ENCODE measurements at regions not wholly inside any gene's neighbourhood (a gene's known extent, or its start where the extent isn't known, plus 50 kb on each side); places are given as distances from the start of the nearest gene placed in this dataset.

DNA sequence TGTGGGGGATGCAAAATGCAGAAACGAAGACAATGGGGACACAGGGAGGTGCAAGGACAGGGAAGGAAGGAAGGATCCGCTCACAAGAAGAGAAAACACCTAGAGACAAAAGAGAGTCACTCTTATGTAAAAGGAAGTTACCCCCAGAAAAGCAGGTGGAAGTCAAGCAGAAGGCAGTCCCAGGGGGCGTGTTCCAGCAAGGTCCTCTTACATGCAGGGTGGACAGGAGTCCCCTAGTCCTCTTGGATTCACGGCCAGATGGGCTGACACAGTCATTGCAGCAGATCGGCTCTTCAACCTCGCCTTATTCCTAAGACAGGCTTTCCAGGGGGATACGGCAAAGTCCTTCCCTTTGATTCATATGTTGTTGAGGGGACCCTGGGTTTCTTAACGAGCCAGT, 83.9 kb upstream of the SPATA13 start:
- no peak overlapping the region for H3K4me3 ChIP-seq (ENCODE audit: low read depth, low read length)
- TF ChIP-seq, protein P1, sequence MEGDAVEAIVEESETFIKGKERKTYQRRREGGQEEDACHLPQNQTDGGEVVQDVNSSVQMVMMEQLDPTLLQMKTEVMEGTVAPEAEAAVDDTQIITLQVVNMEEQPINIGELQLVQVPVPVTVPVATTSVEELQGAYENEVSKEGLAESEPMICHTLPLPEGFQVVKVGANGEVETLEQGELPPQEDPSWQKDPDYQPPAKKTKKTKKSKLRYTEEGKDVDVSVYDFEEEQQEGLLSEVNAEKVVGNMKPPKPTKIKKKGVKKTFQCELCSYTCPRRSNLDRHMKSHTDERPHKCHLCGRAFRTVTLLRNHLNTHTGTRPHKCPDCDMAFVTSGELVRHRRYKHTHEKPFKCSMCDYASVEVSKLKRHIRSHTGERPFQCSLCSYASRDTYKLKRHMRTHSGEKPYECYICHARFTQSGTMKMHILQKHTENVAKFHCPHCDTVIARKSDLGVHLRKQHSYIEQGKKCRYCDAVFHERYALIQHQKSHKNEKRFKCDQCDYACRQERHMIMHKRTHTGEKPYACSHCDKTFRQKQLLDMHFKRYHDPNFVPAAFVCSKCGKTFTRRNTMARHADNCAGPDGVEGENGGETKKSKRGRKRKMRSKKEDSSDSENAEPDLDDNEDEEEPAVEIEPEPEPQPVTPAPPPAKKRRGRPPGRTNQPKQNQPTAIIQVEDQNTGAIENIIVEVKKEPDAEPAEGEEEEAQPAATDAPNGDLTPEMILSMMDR (IDR thresholded peaks at IDR 0.05; ENCODE audit: borderline replicate concordance, insufficient read depth, low read depth, low read length) = no peak

DNA sequence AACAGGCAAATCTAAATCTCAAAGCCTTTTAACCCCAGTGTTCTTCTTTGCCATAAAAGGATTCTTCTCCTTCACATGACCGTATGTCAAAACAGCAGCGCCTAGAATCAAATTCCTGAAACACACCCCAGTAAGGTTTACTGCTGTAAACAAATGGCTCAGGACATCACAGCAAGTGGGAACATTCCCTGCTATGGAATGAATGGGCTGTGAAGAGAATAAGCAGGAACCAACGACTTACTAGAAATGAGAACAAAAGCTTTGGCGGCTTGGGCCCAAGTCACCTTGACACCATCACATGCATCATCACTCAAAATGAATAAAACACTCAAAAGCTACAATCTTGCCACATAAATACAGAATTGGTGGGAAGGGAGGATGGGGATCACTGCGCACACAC, 80.4 kb upstream of the SPATA13 start:
- TF ChIP-seq, protein P1 (IDR thresholded peaks at IDR 0.05; ENCODE audit: borderline replicate concordance, insufficient read depth, low read depth, low read length) = no peak

DNA sequence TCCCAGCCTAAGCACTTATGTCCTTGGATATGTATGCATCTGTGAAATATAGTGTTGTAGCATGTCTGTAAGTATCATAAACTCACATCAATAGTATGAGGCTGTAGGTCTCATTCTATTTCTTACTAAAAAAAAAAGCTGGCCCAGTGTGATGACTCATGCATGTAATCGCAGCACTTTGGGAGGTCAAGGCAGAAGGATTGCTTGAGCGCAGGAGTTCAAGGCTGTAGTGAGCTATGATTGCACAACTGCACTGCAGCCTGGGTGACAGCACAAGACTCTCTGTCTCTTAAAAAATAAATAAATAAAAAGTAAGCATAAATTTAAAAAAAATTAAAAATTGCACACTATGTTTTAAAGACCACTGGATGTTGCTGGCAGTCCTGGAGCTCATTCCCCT, 79.1 kb upstream of the SPATA13 start:
- H3K4me3 ChIP-seq (ENCODE audit: low read depth, low read length) = no peak overlapping the region
- TF ChIP-seq, protein P1 (IDR thresholded peaks at IDR 0.05; ENCODE audit: borderline replicate concordance, insufficient read depth, low read depth, low read length) = no peak

More for the DNA sequence above, 80.4 kb upstream of the SPATA13 start:
- H3K4me3 ChIP-seq (ENCODE audit: low read depth, low read length) = no peak overlapping the region

DNA sequence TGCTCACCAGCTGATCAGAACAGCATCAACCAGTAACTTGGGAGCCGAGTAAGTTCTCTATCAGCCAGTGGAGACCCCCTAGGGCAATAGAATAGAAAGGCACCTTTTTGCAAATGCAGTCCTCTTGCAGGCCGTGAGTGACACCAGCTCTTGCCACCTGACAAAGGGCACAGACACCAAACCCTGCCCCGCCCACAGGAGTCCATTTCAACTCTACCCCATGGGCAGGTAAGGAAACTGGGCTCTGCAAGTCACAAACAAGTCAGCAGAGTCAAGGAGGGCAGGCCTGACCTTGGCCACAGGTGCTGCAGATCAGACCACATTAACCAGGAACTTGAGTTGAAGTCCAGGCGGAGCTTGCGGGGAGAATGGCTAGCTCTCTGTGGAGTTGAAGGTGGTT, 77.4 kb upstream of the SPATA13 start:
- H3K4me3 ChIP-seq (ENCODE audit: low read depth, low read length) = no peak overlapping the region
- TF ChIP-seq, protein P1 (IDR thresholded peaks at IDR 0.05; ENCODE audit: borderline replicate concordance, insufficient read depth, low read depth, low read length) = no peak

DNA sequence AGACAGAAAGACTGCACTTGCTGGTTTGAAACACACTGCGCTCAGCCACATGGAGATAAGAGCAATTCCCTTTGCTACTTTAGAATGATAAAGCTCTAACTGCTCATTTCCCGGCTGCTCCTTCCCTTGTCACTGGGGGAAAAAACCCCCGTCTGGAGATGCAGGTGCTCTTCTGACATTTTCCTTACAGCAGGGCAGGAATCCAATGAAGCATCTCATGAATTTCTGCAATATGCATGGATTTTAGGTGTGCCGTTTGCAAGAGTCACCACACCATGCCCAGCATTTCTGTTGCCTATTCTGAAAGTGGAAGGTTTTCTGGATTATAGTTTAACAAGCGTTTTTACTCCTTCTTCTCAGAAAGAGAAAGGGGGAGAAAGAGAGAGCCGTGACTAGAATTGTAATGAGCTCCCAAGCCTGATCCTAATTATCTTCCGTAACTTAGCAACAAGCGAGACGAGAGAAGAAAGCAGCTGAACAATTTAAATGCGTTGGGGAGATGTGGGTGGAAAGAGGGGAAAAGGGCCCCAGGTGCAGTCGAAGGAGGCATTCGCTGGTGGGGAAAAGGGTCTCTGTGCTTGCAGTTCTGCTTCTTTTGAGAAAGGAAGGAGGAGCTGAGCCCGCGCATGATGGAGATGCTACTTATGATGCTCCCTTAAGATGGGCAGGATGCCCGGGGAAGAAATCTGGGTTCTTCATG, 76.6 kb upstream of the SPATA13 start:
- no peak overlapping the region for H3K4me3 ChIP-seq (ENCODE audit: low read depth, low read length)
- TF ChIP-seq, protein P1 (IDR thresholded peaks at IDR 0.05; ENCODE audit: borderline replicate concordance, insufficient read depth, low read depth, low read length) = no peak

DNA sequence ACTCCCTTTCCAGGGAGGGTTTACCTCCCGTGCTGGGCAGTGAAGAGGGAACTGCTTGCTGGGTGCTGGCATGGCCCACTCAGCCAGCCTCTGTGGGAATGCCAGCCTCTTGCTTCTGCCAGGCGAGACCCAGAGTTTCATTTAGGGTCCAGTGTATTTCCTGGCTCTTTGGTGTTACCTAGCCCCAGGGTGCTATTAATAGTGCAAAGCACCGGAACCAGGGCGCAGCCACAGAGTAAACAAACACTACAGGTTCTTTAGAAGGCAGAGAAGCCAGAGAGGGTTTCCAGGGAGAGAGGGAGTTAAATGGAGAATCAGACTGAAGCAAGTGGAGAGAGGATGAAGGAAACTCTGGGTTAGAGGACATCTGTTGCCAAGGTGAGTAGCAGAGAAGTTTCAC, 74.9 kb upstream of the SPATA13 start:
- TF ChIP-seq, protein P1 (IDR thresholded peaks at IDR 0.05; ENCODE audit: borderline replicate concordance, insufficient read depth, low read depth, low read length) = no peak
- no peak overlapping the region for H3K4me3 ChIP-seq (ENCODE audit: low read depth, low read length)

DNA sequence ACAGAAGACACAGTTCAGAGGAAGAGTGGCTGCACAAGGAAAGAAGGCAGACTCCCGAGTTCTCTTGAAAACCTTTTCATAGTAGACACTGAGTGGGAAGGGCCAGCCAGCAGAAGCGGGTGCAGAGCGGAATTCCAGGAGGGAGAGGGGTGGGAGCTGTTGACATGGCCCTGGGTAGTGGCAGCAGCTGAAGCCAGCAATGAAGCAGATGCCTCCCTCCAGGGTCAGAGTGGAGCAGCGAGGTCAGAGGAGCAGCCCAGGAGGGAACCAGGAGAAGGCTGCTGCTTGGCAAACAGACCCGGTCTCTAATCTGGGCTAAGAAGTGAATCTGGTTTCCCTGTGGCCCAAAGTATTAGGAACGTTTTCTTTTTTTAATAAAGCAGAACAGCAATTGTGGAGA, 73.9 kb upstream of the SPATA13 start:
- H3K4me3 ChIP-seq (ENCODE audit: low read depth, low read length) = no peak overlapping the region
- TF ChIP-seq, protein P1 (IDR thresholded peaks at IDR 0.05; ENCODE audit: borderline replicate concordance, insufficient read depth, low read depth, low read length) = no peak

Data from GM12875 (cell line).